Upper lobe of left lung (tissue), 6 donors: ENCODE measurements at regions not wholly inside any gene's neighbourhood (a gene's known extent, or its start where the extent isn't known, plus 50 kb on each side); places are given as distances from the start of the nearest gene placed in this dataset.

Source experiments
- ATAC-seq, 2 donors: fragments of 200-7000 bp; cut with Tn5 transposase; one replicate each; pipeline ENCODE4 v1.9.1; 2022; ENCODE audit warnings: mild to moderate bottlenecking in 2 of 2, moderate library complexity in 2 of 2; ENCODE audit not compliant: low FRiP score in 2 of 2
- DNase-seq, 2 donors: peaks; one replicate each; pipeline ENCODE4 v3.0.0-alpha.2; 2019 to 2020
- H3K27ac ChIP-seq, 4 donors: fragments of 200-600 bp; sonication (generic); one replicate each; pipeline ENCODE4 v1.5.1; 2016 to 2019
- H3K27me3 ChIP-seq, 4 donors: fragments of 200-600 bp; sonication (generic); one replicate each; pipeline ENCODE4 v1.5.1; 2017 to 2019
- H3K36me3 ChIP-seq, 4 donors: fragments of 200-600 bp; sonication (generic); one replicate each; pipeline ENCODE4 v1.5.1; 2016 to 2019
- H3K4me1 ChIP-seq, 4 donors: fragments of 200-600 bp; sonication (generic); one replicate each; pipeline ENCODE4 v1.5.1; 2018 to 2019
- H3K4me3 ChIP-seq, 4 donors: fragments of 200-600 bp; sonication (generic); one replicate each; pipeline ENCODE4 v1.5.1; 2017 to 2019; ENCODE audit warnings: mild to moderate bottlenecking in 2 of 4, moderate library complexity in 1 of 4
- H3K9me3 ChIP-seq, 4 donors: fragments of 200-600 bp; sonication (generic); one replicate each; pipeline ENCODE4 v1.5.1; 2018 to 2019
- EP300 ChIP-seq, 4 donors: sonication (generic); formaldehyde crosslinking; IDR thresholded peaks; one replicate each; pipeline ENCODE4 v1.5.1; 2017; ENCODE audit warnings: antibody characterized with exemption in 4 of 4, control low read depth in 2 of 4
- POLR2A ChIP-seq, 4 donors: fragments of 450-650 bp; IDR thresholded peaks; one replicate each; pipeline ENCODE4 v1.5.1; 2016 to 2017; ENCODE audit warnings: antibody characterized with exemption in 4 of 4, mild to moderate bottlenecking in 2 of 4
- POLR2AphosphoS5 ChIP-seq, 2 donors: sonication (generic); formaldehyde crosslinking; IDR thresholded peaks; one replicate each; pipeline ENCODE4 v1.5.1; 2017; ENCODE audit warnings: antibody characterized with exemption in 2 of 2
- WGBS, 2 donors: methylation state at CpG; one replicate each; pipeline ENCODE4 v1.1.5; 2017 to 2018; 5-methylcytosine and 5-hydroxymethylcytosine counted together
- TF ChIP-seq, protein P1 (sequence below), 6 experiments: fragments of 450-650 bp in 4 of 6; fragments of 200-600 bp in 2 of 6; sonication (generic) in 2 of 6; IDR thresholded peaks; one replicate each; pipeline ENCODE4 v1.5.1; 2016 to 2019; ENCODE audit warnings: antibody characterized with exemption in 6 of 6
- donor health status: DM: no; HTN: no; CAD: no; lungs with moderate emphysema.
- donor health status: DM: no; HTN: yes; CAD: no; lungs with severe emphysema.

GRCh38 chr6:103139377-103139776 lies 1720.3 kb downstream of the HACE1 start:
- H3K9me3 ChIP-seq: no peaks in the 10 kb centered on the region

DNA sequence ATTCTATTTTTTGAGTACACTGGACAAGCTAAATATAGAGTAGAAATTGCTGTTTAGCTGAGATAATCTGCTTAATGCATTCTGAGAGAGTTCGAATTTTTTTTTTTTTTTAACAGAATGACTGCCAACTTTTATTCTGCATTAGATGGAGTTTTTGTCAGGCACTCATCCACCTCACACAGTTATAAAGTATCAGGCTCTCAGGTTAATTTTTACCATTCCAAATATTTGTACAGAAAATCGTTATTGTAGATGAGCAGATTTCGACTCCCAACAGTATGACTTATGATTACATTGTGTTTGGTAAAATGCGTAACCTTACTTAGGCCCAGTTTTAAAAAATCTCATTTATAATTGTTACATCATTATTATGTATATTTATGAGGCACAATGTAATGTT lies 1731.0 kb downstream of the GRIK2 start:
- no peak for ATAC-seq
- WGBS, 2 donors: 74 to 79% methylated on average over 4 of the region's 4 CpGs
- no peaks in the 10 kb centered on the region for H3K4me1 ChIP-seq
- H3K36me3 ChIP-seq: no peaks in the 10 kb centered on the region
- no peaks in the 10 kb centered on the region for H3K9me3 ChIP-seq
- DNase-seq: no peak
- TF ChIP-seq, protein P1, sequence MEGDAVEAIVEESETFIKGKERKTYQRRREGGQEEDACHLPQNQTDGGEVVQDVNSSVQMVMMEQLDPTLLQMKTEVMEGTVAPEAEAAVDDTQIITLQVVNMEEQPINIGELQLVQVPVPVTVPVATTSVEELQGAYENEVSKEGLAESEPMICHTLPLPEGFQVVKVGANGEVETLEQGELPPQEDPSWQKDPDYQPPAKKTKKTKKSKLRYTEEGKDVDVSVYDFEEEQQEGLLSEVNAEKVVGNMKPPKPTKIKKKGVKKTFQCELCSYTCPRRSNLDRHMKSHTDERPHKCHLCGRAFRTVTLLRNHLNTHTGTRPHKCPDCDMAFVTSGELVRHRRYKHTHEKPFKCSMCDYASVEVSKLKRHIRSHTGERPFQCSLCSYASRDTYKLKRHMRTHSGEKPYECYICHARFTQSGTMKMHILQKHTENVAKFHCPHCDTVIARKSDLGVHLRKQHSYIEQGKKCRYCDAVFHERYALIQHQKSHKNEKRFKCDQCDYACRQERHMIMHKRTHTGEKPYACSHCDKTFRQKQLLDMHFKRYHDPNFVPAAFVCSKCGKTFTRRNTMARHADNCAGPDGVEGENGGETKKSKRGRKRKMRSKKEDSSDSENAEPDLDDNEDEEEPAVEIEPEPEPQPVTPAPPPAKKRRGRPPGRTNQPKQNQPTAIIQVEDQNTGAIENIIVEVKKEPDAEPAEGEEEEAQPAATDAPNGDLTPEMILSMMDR (IDR thresholded peaks at IDR 0.05): no peak
- TF ChIP-seq EP300 (IDR thresholded peaks at IDR 0.05): no peak
- TF ChIP-seq POLR2A (IDR thresholded peaks at IDR 0.05): no peak
- TF ChIP-seq POLR2AphosphoS5 (IDR thresholded peaks at IDR 0.05): no peak
- H3K4me3 ChIP-seq: no peak overlapping the region
- no peak overlapping the region for H3K27ac ChIP-seq
- no peaks in the 10 kb centered on the region for H3K27me3 ChIP-seq

More at GRCh38 chr6:103139377-103139776, 1720.3 kb downstream of the HACE1 start:
- Histone ChIP-seq H3K36me3 (no peaks in the 10 kb centered on the region), H3K4me3 (no peak overlapping the region), H3K27me3 (no peaks in the 10 kb centered on the region), H3K4me1 (no peaks in the 10 kb centered on the region), H3K27ac (no peak overlapping the region)
- DNase-seq: peak in 1 of 2 donors; percentile 15
- TF ChIP-seq POLR2A (IDR thresholded peaks at IDR 0.05) (no peak), EP300 (IDR thresholded peaks at IDR 0.05) (no peak), POLR2AphosphoS5 (IDR thresholded peaks at IDR 0.05) (no peak)
- TF ChIP-seq, protein P1 (IDR thresholded peaks at IDR 0.05): no peak
- peak; percentile 11 to 28 for ATAC-seq

DNA sequence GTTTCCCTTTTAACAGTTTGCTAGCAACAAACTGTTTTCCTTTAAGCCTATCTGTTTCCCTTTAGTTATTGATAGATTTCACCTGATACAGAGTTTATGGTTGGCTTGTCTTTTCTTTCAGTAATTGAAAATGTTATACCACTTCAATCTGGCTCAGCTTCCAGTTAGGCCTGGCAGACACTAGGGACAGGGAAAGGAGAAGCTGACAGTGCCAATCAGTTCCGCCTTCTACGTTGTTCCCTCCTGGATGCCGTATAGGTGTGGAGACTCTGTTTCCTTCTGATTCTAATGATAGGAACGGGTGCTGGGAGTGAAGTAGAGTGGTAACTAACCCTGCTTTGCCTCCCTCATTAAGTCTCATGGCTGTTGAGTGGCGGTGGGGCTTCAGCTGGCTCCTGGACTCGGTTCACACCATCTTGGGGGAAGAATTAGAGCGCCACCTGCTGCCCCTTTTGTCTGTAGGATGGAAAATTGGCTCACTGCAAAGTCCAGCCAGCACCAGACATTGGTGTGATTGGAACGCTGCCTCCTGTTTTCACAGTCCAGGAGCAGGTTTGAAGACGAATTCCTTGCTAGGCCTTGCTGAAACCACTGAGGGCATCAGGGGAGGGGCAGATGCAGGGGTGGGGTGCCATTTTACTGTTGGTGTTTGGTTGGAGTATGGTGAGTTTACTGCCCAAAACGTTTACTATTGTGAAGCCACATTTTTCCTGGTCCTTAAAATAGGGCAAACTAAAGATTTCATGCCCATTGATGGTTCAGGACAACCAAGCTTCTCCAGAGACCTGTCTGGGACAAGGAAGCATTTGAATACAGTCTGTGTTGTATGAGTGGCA lies 1729.5 kb downstream of the GRIK2 start:
- DNase-seq (peak in 1 of 2 donors; percentile 56), ATAC-seq (peak; percentile 34 to 68)
- WGBS, 2 donors: 32 to 35% methylated on average over 7 to 10 of the region's 10 CpGs
- no peak overlapping the region for H3K4me3 ChIP-seq
- H3K27me3 ChIP-seq: no peaks in the 10 kb centered on the region
- H3K36me3 ChIP-seq: no peaks in the 10 kb centered on the region
- no peaks in the 10 kb centered on the region for H3K9me3 ChIP-seq
- no peak overlapping the region for H3K27ac ChIP-seq
- TF ChIP-seq EP300 (IDR thresholded peaks at IDR 0.05): no peak
- TF ChIP-seq POLR2A (IDR thresholded peaks at IDR 0.05): no peak
- TF ChIP-seq, protein P1 (IDR thresholded peaks at IDR 0.05): peak in 4 of 6 experiments; percentile 17 to 55 (median 30)
- no peaks in the 10 kb centered on the region for H3K4me1 ChIP-seq

DNA sequence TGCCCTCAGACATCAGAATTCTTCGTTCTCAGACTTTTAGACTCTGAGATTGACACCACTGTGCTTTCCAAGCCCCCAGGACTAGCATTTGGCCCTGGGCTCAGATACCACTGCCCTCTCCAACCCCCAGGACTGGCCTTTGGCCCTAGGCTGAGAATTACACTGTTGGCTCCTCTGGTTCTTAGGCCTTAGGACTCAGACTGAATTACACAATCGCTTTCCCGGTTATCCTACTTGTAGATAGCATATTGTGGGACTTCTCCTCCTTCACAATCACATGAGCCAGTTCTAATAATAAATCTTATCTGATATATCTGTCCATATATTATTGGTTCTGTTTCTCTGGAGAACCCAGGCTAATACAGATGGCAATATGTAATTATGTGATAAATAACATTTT lies 1725.5 kb downstream of the GRIK2 start:
- Histone ChIP-seq H3K9me3 (no peaks in the 10 kb centered on the region), H3K36me3 (no peaks in the 10 kb centered on the region), H3K27me3 (no peaks in the 10 kb centered on the region), H3K4me1 (no peaks in the 10 kb centered on the region), H3K27ac (no peak overlapping the region), H3K4me3 (no peak overlapping the region)
- DNase-seq: no peak
- no peak for TF ChIP-seq POLR2A (IDR thresholded peaks at IDR 0.05)
- TF ChIP-seq POLR2AphosphoS5 (IDR thresholded peaks at IDR 0.05): no peak
- TF ChIP-seq, protein P1 (IDR thresholded peaks at IDR 0.05): no peak
- no peak for TF ChIP-seq EP300 (IDR thresholded peaks at IDR 0.05)
- ATAC-seq: no peak
- 69 to 85% methylated on average over 3 of the region's 3 CpGs for WGBS, 2 donors

- WGBS, 2 donors: 70 to 81% methylated on average over 1 of the region's 1 CpG
Observed at GRCh38 chr6:103114582-103114981, 1721.1 kb downstream of the GRIK2 start.

More at GRCh38 chr6:103114582-103114981, 1721.1 kb downstream of the GRIK2 start:
- no peaks in the 10 kb centered on the region for H3K27me3 ChIP-seq
- ATAC-seq: no peak
- no peaks in the 10 kb centered on the region for H3K9me3 ChIP-seq
- H3K27ac ChIP-seq: no peak overlapping the region
- TF ChIP-seq POLR2A (IDR thresholded peaks at IDR 0.05) (no peak), POLR2AphosphoS5 (IDR thresholded peaks at IDR 0.05) (no peak), EP300 (IDR thresholded peaks at IDR 0.05) (no peak)
- TF ChIP-seq, protein P1 (IDR thresholded peaks at IDR 0.05): no peak
- no peak for DNase-seq
- no peaks in the 10 kb centered on the region for H3K36me3 ChIP-seq
- H3K4me3 ChIP-seq: no peak overlapping the region
- no peaks in the 10 kb centered on the region for H3K4me1 ChIP-seq
